LHCN-M2 (cell line): ENCODE measurements at regions not wholly inside any gene's neighbourhood (a gene's known extent, or its start where the extent isn't known, plus 50 kb on each side); places are given as distances from the start of the nearest gene placed in this dataset.

Experiments used
- DNase-seq: peaks from one replicate; pipeline ENCODE4 v3.0.0-alpha.2; 2012; ENCODE audit warnings: low read depth

- no peak for DNase-seq
Measured at GRCh38 chr10:105879401-105879800, 1238.3 kb downstream of the SORCS3 start.

GRCh38 chr10:105875050-105875449 is 1234.0 kb downstream of the SORCS3 start:
- DNase-seq = no peak

GRCh38 chr10:105872665-105873064 is 1231.6 kb downstream of the SORCS3 start:
- DNase-seq = no peak

- no peak for DNase-seq
Measured at GRCh38 chr10:105868935-105869334, 1227.8 kb downstream of the SORCS3 start.

- DNase-seq = no peak
Measured at GRCh38 chr10:105864854-105865253, 1223.8 kb downstream of the SORCS3 start.

GRCh38 chr10:105857268-105858264 is 1216.5 kb downstream of the SORCS3 start:
- DNase-seq = no peak

GRCh38 chr10:105855791-105856190 is 1214.7 kb downstream of the SORCS3 start:
- no peak for DNase-seq

- no peak for DNase-seq
Measured at GRCh38 chr10:105844676-105845570, 1203.8 kb downstream of the SORCS3 start.

GRCh38 chr10:105844241-105844640 is 1203.2 kb downstream of the SORCS3 start:
- DNase-seq = no peak

- DNase-seq = no peak
Measured at GRCh38 chr10:105843786-105844185, 1202.7 kb downstream of the SORCS3 start.

GRCh38 chr10:105840288-105840770 is 1199.2 kb downstream of the SORCS3 start:
- no peak for DNase-seq

GRCh38 chr10:105838392-105838791 is 1197.3 kb downstream of the SORCS3 start:
- no peak for DNase-seq

GRCh38 chr10:105837951-105838350 is 1196.9 kb downstream of the SORCS3 start:
- DNase-seq = no peak

GRCh38 chr10:105834261-105835059 is 1193.4 kb downstream of the SORCS3 start:
- DNase-seq = no peak

- DNase-seq = no peak
Measured at GRCh38 chr10:105827133-105827532, 1186.0 kb downstream of the SORCS3 start.

- no peak for DNase-seq
Measured at GRCh38 chr10:105807935-105808587, 1167.0 kb downstream of the SORCS3 start.

GRCh38 chr10:105803206-105803605 is 1162.1 kb downstream of the SORCS3 start:
- no peak for DNase-seq

GRCh38 chr10:105800641-105801040 is 1159.6 kb downstream of the SORCS3 start:
- DNase-seq = no peak

- no peak for DNase-seq
Measured at GRCh38 chr10:105798328-105798889, 1157.3 kb downstream of the SORCS3 start.

- no peak for DNase-seq
Measured at GRCh38 chr10:105797234-105797890, 1156.3 kb downstream of the SORCS3 start.
